Stimulated activated CD8-positive, alpha-beta memory T cell treated with anti-CD3 and anti-CD28 coated beads, Interleukin-15, amount 100 ng/mL, for 1 hour (primary cell): ENCODE measurements at regions not wholly inside any gene's neighbourhood (a gene's known extent, or its start where the extent isn't known, plus 50 kb on each side); places are given as distances from the start of the nearest gene placed in this dataset.

Experiments
- DNase-seq: peaks from one replicate; pipeline ENCODE4 v3.0.0-alpha.2; 2020; ENCODE audit warnings: low read depth

DNA sequence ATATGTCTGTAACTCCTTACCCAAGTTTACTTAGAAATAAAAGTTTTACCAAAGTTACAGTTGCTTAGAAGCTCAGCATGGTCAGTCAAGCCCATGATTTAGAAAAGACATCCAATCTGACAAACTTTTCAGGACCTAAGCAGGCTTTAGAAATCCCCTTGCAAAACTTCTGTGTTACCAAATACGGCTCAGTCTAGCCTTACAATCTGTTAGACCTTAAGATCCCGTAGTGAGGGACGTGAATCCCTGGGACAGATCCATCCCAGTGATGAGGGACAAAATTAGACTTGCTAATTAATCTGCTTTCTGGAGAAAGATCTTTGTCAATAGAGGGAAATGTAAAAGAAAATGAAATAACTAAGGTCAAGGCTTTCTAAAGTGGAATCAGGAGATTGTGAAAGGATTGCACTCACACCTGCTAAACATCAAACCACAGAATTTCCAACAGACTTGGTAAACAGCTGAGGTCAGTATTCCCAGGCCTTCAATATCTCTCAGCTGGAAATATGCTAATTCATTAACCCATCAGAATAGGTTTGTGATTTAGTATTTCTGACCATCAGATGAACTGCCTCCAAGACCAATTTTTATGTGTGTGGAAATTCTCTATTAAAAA lies 375.3 kb downstream of the DUSP10 start:
- no peak for DNase-seq

GRCh38 chr1:221371705-221372104 lies 370.2 kb downstream of the DUSP10 start:
- DNase-seq, result no peak

DNA sequence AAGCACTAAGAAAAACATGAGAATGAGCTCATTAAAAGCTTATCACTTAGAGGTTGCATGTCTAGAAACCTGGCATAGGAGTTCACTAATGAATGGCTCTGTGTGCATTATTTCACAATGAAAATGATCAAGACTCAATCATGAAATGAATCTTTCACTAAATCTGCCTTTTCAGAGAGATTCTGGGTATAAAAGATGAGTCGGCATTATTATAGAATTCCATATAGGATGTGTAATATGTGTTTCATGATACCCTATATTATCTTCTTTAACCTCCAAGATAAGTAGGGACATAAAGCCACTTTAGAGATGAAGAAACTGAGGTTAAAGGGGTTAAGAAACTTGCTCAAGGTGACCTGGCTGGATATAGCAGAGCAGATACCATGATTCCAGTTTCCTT lies 368.1 kb downstream of the DUSP10 start:
- DNase-seq, result no peak

DNA sequence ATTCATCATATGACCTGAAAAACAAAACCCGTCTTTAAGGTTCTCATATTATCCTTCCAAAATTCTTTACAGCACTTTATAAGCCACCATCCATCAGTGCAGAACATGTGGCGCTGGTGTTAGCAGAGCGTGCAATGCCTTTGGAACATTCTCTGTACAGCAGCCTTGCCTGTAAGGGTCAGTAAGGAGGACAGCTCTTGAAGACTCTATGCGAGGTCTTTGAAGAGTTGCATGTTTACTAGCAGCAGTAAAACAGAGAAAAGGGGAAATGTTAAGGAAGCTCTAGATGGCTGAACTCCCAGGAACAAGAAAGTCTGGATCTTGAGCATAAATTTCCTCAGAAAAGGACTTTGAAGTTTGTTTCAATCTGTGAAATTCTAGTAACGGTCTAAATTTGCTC lies 365.6 kb downstream of the DUSP10 start:
- DNase-seq, result no peak

- no peak for DNase-seq
Observed at GRCh38 chr1:221381910-221382623, 359.8 kb downstream of the DUSP10 start.

- no peak for DNase-seq
Observed at GRCh38 chr1:221392453-221392852, 349.4 kb downstream of the DUSP10 start.

- DNase-seq, result no peak
Observed at GRCh38 chr1:221394011-221394544, 347.8 kb downstream of the DUSP10 start.

GRCh38 chr1:221396526-221396925 lies 345.4 kb downstream of the DUSP10 start:
- DNase-seq, result no peak

DNA sequence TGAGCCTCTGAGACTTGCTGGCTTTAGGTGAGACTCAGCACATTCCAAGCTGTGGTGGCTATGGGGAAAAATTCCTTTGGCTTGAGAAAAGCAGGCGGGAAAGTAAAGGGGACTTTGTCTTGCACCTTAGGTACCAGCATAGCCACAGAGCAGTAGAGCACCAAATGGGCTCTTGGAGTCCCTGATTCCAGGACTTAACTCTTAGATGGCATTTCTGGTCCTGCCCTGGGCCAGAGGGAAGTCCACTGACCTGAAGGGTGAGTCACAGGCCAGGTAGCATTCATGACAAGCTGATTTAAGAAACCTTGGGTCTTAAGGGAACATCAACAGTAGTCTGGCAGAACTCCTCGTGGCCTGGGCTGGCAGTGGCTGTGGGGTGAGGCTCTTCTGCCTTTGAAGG lies 344.7 kb downstream of the DUSP10 start:
- DNase-seq, result no peak

- no peak for DNase-seq
Observed at GRCh38 chr1:221397606-221398005, 344.3 kb downstream of the DUSP10 start.

GRCh38 chr1:221405146-221405545 lies 336.7 kb downstream of the DUSP10 start:
- DNase-seq, result no peak

DNA sequence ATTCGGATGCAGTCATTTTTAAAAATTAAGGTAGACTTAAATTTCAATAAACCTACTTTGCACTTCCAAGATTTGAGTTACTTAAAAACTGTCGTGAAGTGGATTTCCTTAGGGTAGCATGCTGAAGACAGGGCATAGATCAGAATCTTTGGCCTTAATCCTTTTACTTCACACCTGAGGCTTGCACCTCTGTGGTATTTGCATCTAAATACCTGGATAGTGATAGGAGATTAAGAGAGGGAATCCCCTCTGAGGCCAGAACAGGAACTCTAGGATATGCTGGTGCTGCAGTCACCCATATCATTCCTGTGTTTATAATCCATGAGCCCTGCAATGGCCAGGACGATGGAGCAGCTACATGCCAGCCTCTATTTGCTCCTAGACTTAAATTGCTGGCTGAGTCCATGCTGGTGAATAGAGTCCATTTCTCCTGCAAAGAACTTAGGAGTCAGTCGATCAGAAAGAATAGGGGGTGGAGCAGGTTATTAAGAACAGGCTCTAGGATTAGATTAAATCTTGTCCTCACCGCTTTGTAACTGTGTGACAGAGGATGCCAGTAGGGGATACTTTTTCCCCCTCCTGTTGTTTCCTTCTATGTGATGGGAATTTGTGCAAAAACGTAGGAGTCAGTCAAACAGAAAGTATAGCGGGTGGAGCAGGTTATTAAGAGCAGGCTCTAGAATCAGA lies 333.6 kb downstream of the DUSP10 start:
- no peak for DNase-seq

- no peak for DNase-seq
Observed at GRCh38 chr1:221411283-221411682, 330.6 kb downstream of the DUSP10 start.

- DNase-seq, result no peak
Observed at GRCh38 chr1:221414772-221415539, 326.9 kb downstream of the DUSP10 start.

- no peak for DNase-seq
Observed at GRCh38 chr1:221415651-221416050, 326.2 kb downstream of the DUSP10 start.

GRCh38 chr1:221416142-221416541 lies 325.7 kb downstream of the DUSP10 start:
- no peak for DNase-seq

DNA sequence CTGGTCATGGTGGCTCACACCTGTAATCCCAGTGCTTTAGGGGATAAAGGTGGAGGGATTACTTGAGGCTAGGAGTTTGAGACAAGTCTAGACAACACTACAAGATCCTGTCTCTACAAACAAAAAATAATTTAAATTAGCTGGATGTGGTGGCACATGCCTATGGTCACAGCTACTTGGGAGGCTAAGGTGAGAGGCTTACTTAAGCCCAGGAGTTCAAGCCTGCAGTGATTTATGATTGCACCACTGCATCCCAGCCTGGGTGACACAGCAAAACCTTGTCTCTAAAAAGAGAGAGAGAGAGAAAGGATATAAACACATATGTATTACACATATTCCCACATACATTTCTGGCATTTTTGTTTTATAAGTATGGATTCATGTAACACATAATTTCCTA lies 325.2 kb downstream of the DUSP10 start:
- no peak for DNase-seq

GRCh38 chr1:221418346-221418745 lies 323.5 kb downstream of the DUSP10 start:
- no peak for DNase-seq

DNA sequence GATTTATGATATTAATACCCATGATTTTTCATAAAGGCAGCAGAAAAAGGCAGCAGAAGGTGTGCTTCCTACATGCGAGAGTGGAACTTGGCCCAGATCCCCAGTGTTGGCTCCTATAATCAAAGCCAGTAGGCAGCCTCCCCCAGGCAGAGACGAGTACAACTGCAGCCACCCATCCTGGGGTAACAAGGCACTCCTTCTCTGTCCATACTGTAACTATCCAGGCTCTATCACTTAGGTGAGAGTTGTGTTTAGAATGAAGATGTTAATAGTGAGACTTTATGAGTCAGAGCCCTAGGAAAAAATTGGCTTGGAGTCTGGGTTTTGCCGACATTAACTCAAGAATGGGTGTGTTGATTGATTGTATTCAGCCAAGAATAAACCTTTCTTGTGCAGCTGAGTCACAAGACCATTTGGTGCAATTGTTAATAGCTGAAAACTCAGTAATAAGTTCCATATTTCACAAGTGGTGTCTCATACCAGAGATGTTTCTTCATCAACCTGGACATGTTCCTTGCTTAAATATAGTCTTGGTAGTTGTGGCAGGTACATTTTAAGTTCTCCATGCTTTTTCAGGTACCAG lies 322.3 kb downstream of the DUSP10 start:
- DNase-seq, result no peak

GRCh38 chr1:221429264-221429663 lies 312.6 kb downstream of the DUSP10 start:
- DNase-seq, result no peak

GRCh38 chr1:221430152-221430960 lies 311.5 kb downstream of the DUSP10 start:
- DNase-seq, result no peak
